GM21528 (cell line): ENCODE measurements at regions not wholly inside any gene's neighbourhood (a gene's known extent, or its start where the extent isn't known, plus 50 kb on each side); places are given as distances from the start of the nearest gene placed in this dataset.

ENCODE experiments used
- ATAC-seq: cut with Tn5 transposase; IDR thresholded peaks from one replicate; pipeline ENCODE4 v1.9.1; 2021; ENCODE audit warnings: mild to moderate bottlenecking, moderate library complexity; ENCODE audit not compliant: unreplicated experiment, low FRiP score

DNA sequence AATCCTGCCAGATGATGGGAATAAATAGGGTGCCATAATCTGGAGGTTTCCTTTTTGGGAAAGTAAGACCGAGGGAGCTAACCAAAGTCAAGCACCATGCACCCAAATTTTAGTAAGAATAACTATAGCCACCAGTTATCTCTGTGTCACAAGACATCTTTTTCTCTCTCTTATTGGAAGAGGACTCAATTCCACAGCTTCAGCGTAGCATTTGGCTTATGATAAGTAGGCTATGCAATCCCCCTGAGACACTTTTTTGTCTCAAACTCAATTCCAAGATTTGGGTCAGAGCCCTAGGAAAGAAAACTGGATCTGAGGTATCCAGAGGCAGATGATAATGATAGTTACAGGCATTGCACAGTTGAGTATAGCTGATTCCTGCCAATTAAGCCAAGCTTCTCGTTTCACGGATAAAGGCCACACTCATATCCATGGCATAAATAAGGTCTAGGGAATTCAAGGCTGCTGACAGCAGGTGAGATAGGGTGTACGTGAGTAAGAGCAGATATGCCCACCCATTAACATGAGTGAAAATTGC is 425.2 kb upstream of the CNTNAP2 start:
- no peak for ATAC-seq

DNA sequence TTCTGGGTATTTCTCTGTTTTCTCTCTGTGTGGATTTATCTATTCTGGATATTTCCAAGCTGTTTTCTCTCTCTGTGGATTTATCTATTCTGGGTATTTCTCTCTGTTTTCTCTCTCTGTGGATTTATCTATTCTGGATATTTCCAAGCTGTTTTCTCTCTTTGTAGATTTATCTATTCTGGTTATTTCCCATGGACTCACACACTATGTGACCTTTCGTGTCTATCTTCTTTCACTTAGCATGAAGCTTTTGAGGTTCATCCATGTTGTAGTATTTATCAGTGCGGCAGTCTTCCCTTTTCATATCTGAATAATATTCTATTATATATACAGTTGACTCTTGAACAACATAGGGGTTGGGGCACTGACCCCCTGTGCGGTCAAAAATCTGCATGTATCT is 435.0 kb upstream of the CNTNAP2 start:
- no peak for ATAC-seq

DNA sequence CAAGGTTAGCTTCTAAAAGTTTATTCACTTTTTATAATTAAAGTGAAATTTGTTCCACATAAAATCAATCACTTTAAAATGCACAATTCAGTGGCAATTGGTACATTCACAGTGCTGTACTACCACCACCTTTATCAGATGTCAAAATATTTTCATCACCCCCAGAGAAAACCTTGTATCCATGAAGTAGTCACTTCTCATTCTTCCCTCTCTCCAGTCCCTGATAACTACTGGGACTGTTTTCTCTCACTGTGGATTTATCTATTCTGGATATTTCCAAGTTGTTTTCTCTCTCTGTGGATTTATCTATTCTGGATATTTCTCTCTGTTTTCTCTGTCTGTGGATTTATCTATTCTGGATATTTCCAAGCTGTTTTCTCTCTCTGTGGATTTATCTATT is 435.4 kb upstream of the CNTNAP2 start:
- ATAC-seq, result no peak

DNA sequence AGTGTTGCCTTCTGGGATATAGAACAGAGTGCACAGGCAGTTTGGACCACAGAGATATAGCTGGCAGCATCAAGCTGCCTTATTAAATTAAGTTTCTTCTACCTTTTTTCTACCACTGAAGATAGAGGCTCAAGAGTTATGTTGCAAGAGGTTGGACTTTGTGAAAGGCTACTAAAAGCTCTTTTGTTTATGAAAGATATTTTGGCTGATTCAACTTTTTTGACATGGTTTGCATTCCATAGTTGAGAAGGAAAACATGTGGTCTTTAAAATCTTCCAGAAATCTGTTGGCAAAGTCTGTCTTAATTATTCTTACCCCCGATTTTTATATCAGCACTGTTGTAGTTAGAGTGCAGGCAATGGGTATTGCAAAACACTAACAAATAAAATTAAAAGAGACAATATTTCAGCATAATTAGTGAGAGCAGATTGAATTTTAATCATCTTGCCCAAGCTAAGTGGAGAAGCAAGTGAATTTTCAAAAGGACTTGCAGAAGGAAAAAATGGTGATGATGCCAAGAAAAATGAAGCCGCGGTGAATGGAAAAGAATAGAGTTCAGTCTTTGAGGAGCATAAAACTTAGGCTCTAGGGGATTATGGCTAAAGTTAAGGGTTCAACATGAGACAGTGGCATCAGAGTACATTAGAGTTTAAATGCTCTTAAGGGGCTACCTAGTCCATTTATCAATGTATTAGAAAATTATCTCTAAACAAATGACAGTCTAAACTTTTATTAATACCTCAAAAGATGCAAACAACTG is 450.9 kb upstream of the CNTNAP2 start:
- no peak for ATAC-seq

DNA sequence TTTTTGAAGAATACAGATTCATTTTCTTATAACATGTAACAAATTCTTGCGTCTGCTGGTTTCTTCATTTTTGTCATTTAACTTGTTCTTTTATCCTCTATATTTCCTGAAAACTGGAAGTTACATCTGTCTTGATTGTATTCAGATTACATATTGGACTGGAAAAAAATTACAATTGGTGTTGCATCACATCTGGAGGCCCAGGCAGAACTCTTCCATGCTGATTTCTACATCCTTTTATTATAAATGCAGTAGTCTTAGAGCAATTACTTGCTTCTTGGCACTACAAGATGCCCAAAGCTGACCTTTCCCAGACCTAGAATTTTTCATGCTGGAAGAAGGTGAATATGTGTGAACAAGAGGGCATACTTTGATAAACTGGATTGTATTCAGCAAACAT is 460.9 kb upstream of the CNTNAP2 start:
- no peak for ATAC-seq

DNA sequence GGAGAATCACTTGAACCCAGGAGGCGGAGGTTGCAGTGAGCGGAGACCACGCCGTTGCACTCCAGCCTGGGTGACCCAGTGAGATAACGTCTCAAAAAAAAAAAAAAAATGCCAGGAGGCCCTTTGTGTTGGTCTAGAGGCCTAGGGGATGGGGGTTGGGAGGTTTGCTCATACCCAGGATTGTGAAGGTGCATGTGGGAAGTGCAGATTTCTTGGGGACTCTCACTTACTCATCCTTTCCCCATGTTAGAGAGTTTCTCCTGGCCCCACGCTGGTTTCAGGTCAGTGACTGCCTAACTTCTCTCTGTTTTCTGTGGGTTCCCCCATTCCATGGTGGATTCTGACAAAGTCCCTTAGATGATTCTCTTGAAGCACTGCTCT is 471.5 kb upstream of the CNTNAP2 start:
- no peak for ATAC-seq

DNA sequence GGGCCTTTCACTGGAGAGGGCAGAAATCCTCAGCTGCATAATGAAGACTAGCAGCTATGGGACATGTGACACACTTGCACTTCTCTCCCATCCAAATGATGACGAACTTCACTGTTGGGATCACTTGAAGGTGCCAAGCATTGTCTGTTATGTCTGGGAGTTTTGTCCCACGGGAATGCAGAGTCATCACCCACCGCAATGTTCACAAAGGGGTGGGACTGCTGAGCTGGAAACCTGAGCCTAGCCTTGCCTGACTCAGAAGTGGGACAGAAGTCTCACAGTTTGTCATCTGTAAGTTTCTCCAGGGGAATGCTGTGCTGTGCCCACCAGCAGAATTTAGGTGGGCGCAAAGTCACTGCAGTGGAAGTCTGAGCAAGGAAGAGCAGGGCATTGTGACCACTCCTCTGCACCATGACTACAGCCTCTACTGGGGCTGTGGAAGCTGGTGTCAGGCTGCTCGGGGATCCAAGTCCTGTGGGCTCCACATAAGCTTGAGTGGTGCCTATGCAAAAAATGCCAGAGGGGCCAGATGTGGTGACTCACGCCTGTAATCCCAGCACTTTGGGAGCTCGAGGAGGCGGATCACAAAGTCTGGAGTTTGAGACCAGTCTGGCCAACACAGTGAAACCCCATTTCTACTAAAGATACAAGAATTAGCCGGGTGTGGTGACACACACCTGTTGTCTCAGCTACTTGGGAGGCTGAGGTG is 472.0 kb upstream of the CNTNAP2 start:
- no peak for ATAC-seq

DNA sequence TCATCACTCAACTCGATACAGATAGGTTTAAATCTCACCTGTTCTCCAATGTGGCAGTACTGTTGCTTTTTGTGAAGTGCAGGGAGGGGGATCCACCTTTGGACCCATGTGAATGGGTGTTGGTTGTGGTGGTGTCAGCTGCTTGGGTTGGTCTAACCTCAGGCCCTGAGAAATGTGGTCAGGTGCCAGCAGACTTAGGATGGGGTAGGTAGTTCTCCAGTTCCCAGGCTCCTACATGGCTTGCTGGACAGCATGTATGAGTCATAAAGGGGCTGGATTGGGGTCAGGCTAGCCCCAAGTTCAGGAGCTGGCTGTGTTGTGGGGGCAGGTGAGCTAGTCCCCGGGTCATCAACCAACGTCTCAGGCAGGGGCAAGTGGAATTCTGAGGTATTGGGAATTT is 472.6 kb upstream of the CNTNAP2 start:
- no peak for ATAC-seq

DNA sequence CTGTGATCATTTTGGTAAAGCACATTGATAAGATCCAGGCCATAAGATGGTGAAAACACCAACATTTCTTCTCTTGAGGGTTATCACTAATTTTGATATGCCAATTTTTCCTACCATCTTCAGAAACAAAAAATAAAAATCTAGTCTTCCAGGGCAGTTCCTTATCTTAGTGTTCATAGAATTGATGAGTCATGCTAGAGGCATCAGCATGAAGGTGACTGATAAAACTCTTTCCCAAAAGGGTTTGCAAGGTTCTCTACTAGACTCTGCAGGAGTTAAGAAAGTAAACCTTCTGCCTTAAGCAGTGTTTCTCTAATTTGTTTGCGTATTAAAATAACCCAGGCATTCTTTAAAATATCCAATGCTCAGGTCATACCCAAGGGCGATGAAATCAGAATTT is 483.1 kb upstream of the CNTNAP2 start:
- ATAC-seq, result no peak

DNA sequence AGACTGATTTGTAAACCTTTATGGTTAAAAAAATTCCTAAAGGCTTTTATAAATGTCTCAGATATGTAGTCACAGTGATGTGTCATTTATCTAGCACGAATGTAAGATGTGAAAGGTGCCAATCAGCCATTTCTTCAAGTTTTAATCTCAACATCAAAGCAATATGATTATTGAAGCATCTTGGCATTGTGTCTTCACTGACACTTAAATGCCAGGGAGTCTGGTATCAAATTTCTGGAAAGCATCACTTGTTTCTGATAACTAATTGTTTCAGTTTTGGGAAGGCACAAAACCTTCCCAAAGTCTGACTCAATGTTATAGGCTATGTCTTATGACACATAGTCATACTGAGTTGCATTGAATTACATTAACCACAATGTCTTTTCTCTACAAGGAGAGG is 492.0 kb upstream of the CNTNAP2 start:
- no peak for ATAC-seq

DNA sequence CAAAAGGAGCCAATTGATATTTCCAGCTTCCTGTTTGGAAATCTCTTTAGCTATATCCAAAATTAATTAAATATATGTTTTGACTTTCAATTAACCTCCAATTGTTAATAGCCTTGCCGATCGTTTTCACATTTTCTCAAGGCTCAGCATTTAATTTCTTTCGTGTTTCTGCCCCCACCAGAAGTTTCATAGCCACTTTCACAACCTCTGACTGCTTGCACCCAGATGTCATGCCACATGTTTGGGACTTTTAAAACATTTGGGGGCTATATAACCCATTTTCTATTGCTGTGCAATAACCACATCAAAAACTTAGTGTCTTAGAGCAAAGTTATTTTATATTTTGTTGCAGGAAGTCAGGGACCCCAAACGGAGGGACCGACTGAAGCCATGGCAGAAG is 510.6 kb upstream of the CNTNAP2 start:
- ATAC-seq, result no peak

DNA sequence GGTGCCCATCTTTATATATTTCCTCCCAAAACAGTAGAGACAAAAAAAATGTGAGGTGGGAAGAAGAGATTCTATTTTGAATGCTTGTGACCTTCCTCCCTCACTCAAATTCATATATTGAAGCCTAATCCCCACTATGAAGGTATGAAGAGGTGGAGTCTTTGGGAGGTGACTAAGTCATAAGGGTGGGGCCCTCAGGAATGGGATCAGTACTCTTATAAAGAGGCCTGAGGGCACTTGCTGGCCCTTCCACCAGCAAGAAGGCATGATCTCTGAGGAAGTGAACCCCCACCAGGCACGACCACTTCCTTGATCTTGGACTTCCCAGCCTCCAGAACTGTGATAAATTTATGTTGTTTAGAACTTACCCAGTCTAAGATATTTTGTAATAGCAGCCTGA is 517.2 kb upstream of the CNTNAP2 start:
- ATAC-seq, result no peak

DNA sequence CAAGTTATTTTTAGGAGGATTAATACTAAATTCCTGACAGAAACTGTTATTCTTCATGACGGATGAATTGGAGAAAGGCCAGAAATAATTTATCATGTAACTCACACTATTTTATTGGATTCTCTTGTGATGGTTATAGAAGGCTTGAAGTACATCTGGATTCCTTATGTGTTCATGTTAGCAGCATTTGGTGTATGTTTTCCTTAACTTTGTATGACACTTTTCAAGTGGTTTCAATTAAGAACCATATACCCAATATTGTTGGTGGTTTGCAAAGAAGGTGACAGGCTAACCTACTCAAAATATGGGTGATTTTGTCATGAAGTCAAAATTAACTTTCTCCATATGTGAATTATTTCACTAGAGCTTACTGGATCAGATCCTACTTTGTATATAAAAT is 532.2 kb upstream of the CNTNAP2 start:
- no peak for ATAC-seq

DNA sequence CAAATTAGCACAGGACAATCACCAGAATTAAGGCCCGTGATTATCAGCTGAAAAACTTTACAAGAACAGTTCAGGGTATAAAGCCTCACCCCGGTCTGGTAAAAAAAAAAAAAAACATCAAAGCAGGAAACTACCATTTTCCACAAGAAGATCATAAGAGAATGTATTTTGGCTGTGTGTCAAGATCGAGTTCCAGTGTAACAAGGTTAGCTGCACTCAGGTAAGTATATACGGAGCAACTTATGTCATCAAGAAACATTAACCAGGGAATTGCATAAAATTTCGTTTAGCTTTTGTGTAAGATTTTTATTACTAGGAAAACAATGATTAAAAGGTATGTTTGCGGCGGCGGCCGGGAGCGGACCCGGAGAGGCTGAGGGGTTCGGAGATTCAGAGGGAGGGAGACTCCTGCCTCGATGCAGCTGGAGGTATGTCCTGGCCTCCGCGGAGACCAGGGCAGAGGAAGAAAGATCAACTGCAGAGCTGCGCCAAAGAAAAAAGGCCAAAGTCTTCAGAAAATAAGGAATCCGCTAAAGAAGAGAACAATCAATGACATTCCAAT is 533.8 kb upstream of the CNTNAP2 start:
- no peak for ATAC-seq

DNA sequence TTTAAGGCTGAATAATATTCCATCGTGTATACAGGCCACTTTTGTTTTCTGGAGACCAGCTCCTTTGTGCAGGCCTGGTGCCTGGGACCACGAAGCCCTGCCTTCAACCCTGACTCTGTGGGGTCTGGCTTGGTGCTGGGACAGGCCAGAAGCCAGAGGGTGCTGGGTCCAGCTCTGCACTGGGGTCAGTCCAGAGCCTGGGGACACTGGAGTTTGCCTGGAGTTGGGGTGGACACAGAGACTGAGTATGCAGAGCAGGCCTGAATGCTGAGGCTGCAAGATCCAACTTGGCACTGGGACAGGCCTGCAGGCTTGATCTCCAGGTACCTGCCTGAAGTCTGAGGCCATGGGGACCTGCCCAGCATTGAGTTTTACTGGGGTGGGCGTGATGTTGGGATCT is 558.8 kb upstream of the CNTNAP2 start:
- ATAC-seq, result no peak

DNA sequence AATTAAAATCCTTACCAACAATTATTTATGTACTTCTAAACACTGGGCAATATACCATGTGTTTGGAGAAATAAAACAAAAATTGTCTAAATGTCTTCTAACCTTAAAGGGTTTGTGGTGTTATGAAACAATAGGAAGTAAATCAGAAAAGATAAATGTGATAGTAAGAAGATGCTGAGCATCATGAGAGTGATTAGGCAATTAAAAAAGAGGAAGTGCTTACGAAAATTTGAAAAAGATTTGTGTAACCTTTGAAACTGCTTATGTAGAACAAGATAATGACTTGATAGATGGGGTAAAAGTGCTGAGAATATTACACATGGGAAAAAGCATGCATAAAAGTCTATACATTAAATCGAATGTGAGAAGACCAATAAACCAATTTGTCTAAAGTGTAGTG is 573.4 kb upstream of the CNTNAP2 start:
- ATAC-seq, result no peak

DNA sequence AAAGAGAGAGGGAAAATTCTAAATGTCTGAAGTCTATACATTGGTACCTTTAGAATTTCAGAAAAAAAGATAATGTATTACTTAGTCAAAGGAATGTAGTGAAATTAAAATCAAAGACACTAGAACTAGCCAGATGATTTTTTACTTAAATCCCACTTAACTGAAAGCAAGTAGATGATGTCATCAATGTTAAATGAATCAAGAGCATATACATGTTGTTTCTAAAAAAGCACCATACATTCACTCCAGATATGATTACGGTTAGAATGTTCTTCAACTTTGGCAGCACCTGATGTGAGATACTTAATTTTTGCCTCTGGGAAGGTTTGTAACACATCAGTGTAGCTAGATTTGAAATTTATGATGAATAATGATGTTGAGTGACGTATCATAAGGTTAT is 576.7 kb upstream of the CNTNAP2 start:
- no peak for ATAC-seq

DNA sequence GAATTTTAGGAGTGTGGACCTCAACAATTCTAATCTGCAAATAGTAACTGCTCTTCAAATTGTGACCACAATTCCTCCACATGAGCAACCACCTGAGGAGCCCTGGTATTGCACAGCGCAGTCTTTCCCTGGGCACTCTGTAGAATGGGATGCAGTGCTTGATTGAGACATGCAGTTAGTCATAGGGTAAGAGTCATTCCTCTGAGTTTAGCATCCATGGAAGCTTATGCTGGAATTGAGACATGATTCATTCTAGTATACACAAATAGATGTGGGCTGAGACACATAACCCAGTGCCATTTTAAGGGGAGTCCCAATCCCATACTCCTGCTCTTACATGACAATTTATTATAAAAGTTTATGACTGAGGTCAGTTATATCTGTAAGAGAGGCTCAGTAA is 582.3 kb upstream of the CNTNAP2 start:
- ATAC-seq, result no peak

DNA sequence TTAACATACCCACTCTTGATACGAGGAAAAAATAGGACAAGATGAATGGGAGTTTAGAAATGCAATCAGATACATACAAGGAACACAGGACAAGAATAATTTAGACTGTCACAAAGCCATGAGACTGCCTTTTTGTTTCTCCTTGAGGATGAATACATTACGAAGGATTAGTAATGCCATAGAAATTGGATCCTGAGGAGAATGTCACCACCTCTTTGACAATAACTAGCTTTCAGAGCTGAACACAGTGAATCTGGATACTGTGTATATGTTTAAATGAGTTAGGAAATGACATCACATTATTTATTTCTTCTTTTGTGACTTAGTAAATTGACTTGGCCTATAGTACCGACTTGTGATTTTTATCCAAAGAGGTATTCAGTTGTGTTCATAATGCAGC is 596.3 kb upstream of the CNTNAP2 start:
- ATAC-seq, result no peak

DNA sequence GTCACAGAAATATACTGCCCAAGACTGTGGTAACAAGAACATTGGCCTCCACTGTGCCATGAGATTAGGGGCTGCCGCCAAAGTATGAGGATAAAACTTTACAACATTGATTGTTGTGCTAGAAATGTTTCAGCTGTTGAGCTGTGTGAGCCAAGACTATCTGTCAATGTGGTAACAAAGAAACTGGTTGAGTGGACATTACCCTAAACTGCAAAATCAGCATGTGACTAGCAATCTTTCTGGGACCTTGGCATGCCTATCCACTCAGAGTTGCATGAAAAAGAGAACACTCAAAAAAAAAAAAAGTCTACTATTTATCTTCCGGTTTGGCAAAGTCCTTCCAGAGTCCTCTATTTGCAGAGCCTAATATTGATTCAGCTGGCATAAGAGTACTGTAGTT is 605.6 kb upstream of the CNTNAP2 start:
- ATAC-seq, result no peak

DNA sequence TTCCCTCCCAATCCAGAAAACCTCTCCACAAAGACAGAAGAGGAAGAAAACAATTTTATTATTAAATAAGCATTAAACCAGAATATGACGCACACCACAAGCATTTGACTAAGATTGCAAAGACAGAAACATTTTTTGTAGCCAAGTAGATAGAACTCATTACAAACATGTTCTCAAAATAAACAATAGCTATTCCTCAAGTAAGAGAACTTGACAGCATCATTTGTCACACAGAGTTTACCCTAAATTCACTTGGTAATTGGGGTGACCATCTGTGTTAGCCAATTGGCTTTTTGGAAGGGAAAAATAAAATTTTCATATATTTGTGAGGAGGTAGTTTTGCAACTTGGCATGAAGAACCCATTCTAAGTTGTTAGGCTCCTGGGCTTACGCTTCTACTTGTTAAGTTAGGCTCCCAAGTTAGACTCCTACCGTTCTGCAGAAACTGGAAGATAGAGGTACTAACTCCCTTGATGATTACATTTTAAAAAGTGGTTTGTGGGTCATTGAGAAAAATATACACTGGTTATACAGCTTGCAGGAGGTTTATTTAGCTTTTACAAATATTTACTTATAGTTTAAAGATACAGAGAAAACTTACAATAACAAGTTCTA is 618.6 kb upstream of the CNTNAP2 start:
- no peak for ATAC-seq
